ENCODE measurements at regions not wholly inside any gene's neighbourhood (a gene's known extent, or its start where the extent isn't known, plus 50 kb on each side); places are given as distances from the start of the nearest gene placed in this dataset.
"Not testable (repeated sequence)": the region's sequence is repeated elsewhere in the genome, so short reads cannot be mapped to it uniquely, and the experiment has no call there.

DNA sequence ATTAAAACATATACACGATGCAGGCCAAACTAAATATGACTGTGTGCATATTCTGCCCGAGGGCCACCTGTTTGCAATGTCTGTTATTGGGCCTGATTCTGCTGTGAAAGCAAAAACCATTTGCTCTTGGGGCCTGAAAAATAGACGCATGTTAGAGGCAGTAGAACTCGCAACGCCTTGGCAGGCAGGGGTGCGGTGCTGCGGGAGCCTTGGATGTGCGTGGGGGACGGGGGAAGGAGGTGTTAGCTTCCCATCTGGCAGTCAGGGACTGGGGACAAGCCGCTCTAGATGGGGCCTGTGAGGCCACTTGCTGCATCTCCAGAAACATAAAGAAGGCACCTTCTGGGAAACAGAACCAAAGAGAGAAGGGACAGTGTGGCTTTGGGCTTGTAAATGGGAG, 216.3 kb downstream of the PHETA1 start:
- no peak for DNase-seq

DNA sequence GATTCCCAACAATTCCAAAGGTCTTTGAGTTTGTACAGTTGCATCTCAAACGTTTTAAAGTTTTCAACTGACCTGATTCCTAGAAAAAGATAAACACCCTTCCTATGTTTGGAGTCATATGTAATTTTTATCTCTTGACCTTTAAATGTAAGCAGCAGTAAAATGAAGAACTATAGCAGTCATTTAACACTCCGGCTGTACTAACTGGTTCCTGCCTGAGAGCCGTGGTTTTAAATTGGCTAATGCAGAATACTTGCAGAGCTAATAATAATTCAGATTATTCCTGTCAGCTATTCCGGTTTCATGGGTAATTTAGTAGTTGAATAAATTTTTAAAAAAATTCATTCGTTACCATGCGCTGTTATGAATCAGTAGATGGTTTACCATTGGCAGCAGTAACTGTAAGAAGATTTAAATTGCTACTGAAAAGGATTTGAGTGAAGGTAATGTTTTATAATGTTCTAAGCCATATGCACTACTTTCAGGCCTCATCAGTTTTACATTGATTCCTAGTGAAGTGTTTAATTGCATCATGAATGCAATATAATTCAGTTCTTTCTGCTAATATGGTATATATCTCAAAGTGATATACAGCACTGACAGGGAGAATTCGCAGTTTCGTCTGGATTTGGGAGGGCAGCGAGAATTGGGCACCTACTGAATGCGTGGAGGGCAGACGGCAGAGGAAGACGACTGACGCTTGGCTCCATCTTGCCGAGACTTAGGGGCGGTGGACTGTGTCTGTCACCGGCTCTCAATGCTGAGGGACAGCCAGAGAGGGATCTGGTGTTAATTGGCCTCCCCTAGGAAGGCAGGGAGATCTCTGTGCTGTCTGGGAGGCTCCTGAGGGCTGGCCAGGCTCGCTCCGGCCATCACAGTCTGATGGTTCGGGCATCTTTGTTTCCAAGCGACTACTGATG, 217.7 kb downstream of the PHETA1 start:
- DNase-seq: peak in 1 of 3 donors; percentile 38

DNA sequence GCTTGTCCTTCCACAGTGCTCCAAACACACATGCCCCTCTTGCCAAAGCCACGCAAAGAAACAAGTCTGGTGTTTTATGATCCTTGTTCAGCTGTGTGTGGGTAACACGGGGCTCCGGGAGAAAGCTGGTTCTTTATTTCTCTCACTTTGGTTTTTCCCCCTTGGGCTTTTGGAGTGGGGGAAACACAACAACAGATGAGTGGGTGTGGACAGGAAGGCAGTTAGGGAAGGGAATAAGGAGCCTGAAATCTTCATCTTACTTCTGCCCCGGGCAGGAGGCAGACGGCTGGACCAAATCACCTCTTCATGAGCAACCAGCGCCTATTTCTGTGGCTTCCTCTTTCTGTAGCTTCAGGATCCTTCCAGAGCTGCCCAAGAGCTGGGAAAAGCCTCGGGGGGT, 218.5 kb downstream of the PHETA1 start:
- peak; percentile 71 to 77 (median 73) for DNase-seq

DNA sequence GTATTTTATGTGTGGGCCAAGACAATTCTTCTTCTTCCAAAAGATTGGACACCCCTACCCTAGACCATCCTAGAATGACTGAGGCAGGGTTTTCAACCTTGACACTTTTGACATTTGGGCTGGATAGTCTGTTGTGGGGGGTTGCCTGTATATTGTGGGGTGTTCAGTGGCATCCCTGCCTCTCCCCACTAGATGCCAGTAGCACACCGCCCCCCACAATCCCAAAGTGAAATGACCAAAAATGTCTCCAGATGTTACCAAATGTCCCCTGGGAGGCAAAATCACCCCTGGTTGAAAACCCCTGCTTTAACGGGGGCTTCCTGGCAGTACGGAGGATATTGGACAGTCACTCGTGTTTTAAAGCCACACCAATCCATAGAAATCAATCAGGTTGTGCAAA, 219.6 kb downstream of the PHETA1 start:
- peak; percentile 37 to 49 (median 42) for DNase-seq

DNA sequence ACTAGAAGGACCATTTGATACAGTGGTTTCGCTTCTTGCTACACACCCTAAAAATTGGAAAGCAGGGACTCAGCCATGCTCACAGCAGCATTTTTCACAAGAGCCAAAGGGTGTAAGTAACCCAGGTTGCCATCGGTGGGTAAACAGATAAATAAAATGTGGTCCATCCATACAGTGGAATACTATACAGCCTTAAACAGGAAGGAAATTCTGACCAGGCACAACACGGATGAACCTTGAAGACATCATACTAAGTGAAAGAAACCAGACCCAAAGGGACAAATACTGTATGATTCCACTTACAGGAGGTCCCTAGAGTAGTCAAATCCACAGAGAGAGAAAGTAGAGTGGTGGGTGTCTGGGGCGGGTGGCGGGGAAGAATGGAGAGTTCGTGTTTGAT, 220.9 kb downstream of the PHETA1 start:
- DNase-seq: no peak

DNA sequence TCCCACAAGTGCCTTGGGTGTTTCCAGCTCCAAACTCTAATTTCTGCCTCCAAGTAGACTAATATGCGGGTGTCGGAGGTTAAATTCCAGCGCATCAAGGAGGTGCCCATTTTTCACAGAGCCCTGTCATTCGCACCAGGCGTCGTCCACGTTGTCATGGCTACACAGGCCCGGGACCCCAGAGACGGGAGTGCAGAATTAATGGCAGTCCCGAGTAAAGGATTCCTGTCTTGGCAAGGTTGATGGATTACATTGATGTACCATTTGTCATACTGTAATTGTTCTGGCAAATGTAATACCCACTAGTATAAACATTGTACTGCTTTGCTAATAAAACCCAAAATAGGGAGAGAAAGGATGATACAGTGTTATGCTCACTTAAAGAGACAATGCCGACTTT, 222.9 kb upstream of the MYL2 start:
- DNase-seq: no peak

DNA sequence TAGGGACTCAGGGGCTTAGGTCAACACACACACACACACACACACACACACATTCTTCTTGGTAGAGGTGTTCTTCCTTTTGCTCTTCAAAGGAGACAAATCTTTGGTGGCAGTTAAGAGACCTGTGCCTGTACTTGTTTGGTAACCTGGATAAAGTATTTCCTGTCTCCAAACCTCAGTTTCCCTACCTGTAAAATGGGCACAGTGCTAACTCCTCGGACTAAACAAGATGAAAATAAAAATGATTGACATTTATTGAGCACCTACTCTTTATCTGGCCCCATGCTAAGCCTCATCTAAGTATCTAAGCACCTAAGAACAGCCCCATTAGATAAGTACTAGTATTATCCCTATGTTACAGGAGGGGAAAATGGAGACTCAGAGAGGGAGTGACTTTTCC, 220.8 kb upstream of the MYL2 start:
- DNase-seq: no peak

DNA sequence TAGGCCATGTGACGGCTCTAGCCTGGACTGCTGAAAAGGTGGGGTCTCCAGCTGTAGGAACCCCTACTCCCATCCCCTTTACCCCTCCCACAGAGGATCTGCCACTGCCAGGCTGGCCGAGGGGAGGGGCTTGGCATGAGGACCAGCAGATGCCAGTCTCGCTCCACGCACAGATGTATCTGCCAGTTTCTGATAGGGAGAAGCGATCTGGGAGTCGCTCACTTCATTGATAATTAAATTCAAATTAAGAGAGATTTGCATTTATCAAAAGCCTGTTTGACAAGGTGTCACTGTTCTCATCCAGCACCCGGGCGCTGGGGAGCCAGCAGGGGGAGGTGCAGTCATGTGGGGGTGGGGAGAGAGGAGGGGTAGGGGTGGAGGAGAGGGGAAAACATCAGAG, 217.6 kb upstream of the MYL2 start:
- DNase-seq: no peak

DNA sequence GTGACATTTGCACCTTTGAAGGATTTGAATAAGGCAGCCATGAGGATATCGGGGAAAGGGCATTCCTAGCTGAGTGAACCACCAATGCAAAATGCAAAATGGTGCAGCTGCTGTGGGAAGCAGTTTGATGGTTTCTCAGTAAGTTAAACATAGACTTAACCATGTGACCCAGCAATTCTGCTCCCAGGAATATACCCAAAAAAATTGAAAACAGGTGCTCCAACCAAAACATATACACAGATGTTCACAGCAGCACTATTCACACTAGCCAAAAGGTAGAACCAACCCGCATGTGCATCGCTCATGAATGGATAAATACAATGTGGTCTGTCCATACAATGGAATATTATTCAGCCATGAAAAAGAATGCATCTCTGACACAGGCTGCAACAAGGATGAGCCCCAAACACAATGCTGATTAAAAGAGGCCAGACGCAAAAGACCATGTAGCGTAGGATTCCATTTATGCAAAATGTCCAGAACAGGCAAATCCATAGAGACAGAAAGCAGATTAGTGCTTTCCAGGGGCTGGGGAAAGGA, 215.0 kb upstream of the MYL2 start:
- DNase-seq: no peak

DNA sequence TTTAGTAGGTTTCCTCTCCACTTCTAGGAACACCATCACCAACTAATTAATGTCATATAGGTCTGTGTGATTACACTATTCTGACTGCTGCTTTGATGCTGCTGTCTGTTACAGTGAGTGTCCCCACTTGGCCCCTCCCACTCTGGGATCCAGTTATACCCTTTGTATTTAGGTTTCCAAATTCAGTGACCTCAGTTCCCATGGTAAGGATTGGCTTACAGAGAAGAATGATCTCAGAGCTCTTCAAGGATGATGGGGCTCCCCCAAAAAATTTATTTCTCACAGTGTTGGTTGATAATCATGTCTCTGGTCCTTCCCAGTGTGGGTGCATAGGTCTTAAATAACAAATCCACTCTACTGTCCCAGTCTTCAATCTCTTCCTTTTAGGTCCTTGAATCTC, 210.0 kb upstream of the MYL2 start:
- peak; percentile 27 to 63 (median 54) for DNase-seq

DNA sequence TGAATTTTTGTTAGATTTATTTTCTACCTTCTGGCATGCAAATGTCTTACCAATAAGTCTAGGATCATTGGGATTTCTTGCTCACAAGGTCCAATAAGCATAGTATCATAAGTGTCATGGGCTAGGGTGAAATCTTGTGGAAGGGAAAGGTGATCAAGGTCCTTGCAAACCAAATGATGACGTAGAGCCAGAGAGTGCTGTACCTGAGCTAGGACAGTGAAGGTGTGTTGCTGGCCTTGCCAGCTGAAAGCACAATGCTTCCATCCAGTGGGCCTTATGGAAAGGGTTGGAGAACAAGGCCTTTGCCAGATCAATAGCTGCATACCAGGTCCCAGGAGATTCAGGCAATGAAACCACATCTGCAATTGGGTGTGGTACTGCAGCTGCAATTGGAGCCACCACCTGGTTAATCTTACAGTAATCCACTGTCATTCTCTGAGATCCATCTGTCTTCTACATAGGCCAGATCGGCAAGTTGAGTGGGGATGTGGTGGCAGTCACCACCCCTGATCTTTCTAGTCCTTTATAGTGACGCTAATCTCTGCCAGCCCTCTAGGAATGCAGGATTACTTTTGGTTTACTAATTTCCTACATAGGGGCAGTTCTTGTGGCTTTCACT, 208.9 kb upstream of the MYL2 start:
- DNase-seq: no peak

DNA sequence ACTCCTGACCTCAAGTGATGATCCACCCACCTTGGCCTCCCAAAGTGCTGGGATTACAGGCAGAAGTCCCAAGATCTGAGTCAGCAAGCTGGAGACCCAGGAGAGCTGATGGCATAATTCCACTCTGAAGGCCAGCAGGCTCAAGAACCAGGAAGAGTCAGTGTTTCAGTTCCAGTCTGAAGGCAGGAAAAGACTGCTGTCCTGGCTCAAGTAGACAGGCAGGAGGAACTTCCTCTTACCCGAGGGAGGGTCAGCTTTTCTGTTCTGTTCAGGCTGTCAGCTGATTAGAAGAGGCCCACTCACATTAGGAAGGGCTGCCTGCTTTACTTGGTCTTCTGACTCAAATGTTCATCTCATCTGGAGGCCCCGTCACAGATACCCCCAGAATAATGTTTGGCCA, 206.0 kb upstream of the MYL2 start:
- DNase-seq: peak; percentile 74 to 82 (median 77)

DNA sequence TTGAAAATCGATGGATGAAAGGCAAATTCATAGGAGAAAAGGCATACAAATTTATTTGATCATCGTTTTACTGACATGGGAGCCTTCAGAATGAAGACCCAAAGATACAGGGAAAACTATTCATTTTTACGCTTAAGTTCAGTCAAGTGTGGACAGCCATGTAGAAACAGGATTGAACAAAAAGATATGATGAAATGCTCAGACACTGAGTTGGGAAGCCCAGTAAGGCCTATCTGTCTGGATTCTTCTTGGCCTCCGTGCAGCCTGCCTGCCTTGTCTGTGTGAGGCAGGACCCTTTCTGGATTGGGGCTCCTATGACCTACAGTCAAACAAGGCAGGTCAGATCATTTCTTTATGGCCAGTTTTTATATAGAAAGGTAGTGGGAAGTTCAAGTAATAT, 203.8 kb upstream of the MYL2 start:
- DNase-seq: no peak

DNA sequence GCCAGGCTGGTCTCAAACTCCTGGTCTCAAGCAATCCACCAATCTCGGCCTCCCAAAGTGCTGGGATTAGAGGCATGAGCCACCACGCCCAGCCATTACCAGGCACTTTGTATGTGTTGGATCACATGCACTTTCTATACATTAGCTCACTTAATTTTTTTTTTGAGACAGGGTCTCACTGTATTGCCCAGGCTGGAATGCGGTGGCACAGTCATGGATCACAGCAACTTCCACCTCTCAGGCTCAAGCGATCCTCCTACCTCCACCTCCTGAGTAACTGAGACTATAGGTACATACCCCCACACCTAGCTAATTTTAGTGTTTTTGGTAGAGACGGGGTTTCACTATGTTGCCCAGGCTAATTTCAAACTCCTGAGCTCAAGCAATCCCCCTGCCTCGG, 203.0 kb upstream of the MYL2 start:
- DNase-seq: no peak

DNA sequence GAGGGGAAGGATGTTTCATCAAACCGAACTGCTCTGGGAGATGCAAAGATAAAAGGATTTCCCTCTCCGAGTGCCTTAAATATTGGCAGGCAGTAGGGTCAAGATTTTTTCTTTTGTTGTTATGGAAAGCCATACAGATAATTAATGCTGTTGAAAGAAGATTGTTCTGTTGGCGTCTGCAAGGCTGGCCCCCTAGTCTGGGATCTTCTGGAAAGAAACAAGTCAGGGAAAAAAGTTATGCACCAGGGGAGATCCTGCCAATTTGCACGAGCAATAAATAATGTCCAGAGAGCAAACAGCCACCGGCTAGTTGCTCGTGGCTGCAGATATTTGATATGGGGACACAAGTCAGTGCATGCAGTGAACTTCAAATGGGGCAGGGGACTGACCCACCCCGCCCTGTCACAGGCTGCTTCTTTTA, 202.1 kb upstream of the MYL2 start:
- no peak for DNase-seq

DNA sequence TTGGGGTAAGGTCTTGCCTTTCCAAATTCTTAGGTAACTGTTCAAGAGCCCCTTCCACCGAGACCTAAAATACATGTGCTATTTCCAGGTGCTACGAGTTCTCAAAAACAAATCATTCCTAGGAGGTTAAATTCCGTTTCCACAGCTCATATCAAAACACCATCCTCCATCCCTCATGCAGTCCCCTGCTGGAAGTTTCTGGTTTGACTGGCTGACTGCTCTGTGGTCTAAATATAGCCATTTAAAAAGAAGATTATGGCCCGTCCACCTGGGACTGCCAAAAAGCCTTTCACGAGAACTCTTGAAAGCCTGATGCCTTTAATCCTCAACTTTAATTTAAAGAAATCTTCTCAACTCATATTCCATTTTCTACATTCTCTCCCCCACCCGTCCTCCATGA, 201.5 kb upstream of the MYL2 start:
- no peak for DNase-seq

DNA sequence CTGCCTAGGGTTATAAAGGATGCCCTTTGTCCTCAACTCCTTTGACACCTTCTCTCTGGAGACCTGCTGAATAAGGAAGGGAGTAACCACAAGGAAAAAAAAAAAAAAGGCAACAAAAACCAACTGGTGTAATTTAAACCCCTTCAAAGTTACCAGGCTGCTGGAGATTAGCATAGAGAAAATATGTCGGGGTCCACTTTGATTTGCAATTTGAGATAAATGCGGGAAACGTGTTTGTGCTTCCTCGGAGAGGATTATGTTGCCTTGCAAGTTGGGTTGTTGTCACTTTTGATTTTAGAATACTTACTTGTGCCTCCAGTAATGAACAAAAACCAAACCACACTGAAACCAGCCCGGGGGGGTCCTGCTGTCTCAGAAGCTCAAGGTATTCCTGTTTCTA, 200.2 kb upstream of the MYL2 start:
- no peak for DNase-seq

DNA sequence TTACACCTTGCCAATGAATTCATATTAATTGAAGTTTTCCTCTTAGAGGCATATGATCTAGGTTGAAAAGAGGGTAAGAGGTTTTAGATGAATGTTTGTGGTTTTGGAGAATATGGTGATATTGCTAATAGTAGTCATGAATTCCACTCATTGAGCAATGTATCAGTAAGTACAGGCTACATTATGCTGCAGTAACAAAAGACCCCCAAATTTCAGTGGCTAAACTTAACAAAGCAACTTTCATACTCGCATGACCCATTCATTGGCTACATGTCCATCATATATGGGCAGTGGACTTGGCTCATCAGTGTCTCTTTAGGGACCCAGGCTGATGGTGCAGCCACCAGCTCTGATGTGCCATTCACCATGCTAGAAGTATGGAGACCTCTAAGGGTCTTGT, 196.6 kb upstream of the MYL2 start:
- DNase-seq: no peak

DNA sequence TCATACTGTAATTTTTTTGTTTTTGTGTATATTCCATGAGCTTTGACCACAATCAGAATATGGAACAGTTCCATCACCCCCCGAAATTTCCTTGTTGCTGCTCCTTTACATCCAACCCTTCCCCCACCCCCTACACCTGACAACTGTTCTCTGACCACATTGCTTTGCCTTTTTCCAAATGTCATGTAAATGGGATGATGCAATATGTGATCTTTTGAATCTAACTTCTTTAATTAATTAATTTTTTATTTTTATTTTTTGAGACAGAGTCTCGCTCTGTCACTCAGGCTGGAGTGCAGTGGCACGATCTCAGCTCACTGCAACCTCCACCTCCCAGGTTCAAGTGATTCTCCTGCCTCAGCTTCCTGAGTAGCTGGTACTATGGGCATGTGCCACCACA, 192.9 kb upstream of the MYL2 start:
- DNase-seq: not testable (repeated sequence)

DNA sequence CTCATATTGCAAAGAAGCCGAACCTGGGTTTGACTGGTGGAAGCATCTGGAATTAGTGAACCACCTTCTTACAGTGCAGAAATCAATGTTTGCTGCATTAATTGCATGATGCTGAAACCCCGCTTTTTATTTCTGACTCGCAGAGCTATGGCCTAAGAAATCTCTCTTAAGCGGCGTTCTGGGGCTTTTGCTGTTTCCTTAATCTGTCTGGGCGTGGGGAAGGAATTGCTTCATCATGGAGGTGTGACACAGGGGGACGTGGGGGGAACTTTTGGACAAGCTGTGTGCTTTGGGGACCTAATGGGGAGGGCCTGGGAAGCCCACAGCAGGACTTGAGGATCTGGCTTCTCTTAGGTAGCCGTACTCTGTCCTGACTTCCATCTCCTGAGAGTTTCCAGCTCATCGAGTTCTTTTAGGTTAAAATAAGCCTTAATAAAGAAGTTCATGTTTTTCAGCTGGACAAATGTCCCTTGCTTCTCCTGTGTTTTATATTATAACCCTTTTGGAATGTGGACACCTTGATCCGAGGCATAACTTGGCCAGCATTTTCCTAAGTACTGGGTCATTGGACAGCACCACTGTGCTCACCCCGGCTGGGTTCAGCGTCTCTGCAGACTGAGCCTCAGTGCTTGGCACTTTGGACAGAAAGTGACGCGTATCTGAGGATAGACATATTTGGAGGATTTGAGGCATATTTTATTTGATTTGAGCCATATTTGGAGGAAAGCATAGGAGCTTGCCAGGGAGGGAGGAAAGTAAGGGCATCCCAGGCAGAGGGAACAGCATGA, 192.1 kb upstream of the MYL2 start:
- peak; percentile 72 to 79 (median 77) for DNase-seq

DNA sequence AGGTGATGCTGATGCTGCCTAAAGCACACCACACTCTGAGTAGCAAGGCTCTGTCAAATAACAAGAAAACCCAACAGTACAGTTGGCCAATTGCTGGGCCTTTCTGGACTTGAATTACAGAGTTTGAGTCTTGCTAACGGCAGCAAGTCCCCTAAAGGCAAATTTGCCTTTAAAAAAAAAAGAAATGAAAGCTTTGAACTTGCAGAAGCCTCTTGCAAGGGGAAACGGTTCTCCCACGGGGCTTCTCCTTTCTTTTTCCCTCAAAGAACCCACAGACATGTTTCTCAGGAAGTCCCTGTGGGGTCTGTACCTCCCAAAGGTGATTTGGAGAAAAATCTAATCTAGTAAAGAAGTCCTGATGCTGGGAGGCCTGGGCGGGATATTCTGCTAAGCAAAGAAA, 191.3 kb upstream of the MYL2 start:
- DNase-seq: peak; percentile 67 to 77 (median 68)

DNA sequence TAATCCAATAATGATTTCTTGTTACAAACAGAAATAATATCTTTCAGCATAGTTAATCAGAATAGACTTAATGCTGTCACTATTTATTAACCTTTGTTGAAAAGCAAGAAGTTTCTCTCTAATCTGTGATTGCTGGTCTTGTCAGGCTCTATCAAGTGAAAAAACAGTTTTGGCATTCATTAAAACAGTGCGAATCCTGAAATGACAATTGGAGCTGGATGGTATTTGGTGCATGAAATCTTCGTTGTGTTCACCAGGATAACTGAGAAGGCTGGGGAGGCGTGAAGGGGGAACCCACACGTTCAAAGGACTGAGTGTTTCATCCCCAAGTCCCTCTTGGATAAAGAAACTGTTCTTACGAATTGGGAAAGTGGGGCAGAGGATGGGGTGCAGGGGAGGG, 190.2 kb upstream of the MYL2 start:
- no peak for DNase-seq

DNA sequence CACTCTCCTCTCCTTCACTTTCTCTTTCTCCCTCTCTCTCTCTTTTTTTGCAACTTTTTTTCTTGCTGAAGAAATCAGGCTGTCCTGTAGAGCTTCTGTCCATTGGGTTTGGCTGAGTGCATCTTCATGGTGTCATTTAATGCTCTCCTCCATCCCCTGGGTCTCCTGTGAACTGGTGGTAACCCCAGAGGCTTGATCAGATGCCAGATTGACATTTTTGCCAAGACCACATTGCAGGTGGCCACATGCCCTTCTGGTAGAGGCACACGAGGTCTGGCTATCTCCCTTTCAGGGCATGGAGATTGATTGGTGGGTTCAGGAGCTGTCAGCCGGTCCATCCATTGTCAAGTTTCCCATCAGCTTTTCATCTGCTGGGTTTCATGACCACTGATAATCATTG, 188.3 kb upstream of the MYL2 start:
- DNase-seq: no peak

All from suppressor macrophage treated with lipopolysaccharide for 1 hour (primary cell).